Suprapubic skin (tissue), 3 donors: ENCODE measurements at regions not wholly inside any gene's neighbourhood (a gene's known extent, or its start where the extent isn't known, plus 50 kb on each side); places are given as distances from the start of the nearest gene placed in this dataset.

Experiments used
- POLR2A ChIP-seq, 2 donors: fragments of 450-650 bp; IDR thresholded peaks; one replicate each; pipeline ENCODE4 v1.6.1; 2017; ENCODE audit warnings: antibody characterized with exemption in 2 of 2, mild to moderate bottlenecking in 2 of 2, moderate library complexity in 2 of 2
- TF ChIP-seq, protein P1 (sequence below), 2 donors: fragments of 200-600 bp in 1 of 2; fragments of 450-650 bp in 1 of 2; sonication (generic) in 1 of 2; IDR thresholded peaks; one replicate each; pipeline ENCODE4 v1.5.1; 2016 to 2019; ENCODE audit warnings: antibody characterized with exemption in 2 of 2, mild to moderate bottlenecking in 1 of 2, moderate library complexity in 1 of 2

DNA sequence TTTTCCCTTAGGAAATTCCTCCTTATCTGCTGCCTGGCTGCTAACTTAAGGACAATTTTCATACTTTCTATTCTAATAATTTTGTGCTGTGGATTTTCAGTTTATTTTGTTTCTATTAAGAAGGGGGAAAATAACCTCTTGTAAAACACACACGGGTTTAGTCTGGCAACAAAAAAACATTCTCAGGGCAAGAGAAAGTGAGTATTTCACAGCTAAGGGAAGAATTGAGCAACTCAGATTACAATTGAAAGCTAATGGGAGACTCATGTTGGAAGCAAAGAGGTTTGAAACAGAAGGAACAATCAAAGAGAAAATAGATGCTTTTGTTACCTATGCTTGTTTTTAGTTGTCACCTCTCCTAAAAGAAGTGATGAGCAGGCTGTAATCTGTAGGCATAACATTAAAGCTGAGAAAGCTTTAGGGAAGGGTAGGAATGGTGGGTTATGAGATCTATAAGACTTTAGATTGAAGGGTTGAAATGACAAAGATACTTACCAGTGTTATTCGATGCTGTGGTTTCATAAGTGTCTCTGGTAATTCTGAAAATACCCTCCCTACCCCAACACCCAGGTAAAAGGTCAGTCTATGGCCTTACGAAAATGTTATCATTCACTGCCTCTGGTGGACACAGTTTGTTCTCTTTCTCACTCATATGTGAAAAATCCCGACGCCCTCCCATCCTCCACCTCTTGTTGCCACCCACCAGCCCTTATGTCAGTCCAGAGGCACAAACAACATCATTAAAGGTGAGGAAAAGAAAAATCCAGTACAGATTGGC lies 510.9 kb downstream of the TXNL1 start:
- no peak for TF ChIP-seq POLR2A (IDR thresholded peaks at IDR 0.05)
- TF ChIP-seq, protein P1, sequence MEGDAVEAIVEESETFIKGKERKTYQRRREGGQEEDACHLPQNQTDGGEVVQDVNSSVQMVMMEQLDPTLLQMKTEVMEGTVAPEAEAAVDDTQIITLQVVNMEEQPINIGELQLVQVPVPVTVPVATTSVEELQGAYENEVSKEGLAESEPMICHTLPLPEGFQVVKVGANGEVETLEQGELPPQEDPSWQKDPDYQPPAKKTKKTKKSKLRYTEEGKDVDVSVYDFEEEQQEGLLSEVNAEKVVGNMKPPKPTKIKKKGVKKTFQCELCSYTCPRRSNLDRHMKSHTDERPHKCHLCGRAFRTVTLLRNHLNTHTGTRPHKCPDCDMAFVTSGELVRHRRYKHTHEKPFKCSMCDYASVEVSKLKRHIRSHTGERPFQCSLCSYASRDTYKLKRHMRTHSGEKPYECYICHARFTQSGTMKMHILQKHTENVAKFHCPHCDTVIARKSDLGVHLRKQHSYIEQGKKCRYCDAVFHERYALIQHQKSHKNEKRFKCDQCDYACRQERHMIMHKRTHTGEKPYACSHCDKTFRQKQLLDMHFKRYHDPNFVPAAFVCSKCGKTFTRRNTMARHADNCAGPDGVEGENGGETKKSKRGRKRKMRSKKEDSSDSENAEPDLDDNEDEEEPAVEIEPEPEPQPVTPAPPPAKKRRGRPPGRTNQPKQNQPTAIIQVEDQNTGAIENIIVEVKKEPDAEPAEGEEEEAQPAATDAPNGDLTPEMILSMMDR (IDR thresholded peaks at IDR 0.05), result no peak
